NB4 (cell line): ENCODE measurements at regions not wholly inside any gene's neighbourhood (a gene's known extent, or its start where the extent isn't known, plus 50 kb on each side); places are given as distances from the start of the nearest gene placed in this dataset.
A peak's percentile ranks its signal among the peaks of the same experiment; 100 is the strongest.

Source experiments
- MYC ChIP-seq: IDR thresholded peaks from 2 replicates; pipeline ENCODE4 v1.6.1; 2011; ENCODE audit warnings: low read depth, low read length
- TF ChIP-seq, protein P1 (sequence below): IDR thresholded peaks from one replicate; pipeline ENCODE4 v1.5.1; 2012; ENCODE audit warnings: low read depth, low read length

DNA sequence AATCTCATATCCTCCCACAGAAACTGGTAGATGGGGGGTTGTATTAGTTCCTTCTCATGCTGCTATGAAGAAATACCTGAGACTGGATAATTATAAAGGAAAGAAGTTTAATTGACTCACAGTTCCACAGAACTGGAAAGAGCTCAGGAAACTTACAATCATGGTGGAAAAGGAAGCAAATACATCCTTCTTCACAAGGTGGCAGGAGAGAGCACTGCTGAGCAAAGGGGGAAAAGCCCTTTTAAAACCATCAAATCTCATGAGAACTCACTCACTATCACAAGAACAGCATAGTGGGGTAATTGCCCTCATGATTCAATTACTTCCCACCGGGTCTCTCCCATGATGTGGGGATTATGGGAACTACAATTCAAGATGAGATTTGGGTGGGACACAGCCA lies 250.5 kb upstream of the GPRIN3 start:
- TF ChIP-seq, protein P1, sequence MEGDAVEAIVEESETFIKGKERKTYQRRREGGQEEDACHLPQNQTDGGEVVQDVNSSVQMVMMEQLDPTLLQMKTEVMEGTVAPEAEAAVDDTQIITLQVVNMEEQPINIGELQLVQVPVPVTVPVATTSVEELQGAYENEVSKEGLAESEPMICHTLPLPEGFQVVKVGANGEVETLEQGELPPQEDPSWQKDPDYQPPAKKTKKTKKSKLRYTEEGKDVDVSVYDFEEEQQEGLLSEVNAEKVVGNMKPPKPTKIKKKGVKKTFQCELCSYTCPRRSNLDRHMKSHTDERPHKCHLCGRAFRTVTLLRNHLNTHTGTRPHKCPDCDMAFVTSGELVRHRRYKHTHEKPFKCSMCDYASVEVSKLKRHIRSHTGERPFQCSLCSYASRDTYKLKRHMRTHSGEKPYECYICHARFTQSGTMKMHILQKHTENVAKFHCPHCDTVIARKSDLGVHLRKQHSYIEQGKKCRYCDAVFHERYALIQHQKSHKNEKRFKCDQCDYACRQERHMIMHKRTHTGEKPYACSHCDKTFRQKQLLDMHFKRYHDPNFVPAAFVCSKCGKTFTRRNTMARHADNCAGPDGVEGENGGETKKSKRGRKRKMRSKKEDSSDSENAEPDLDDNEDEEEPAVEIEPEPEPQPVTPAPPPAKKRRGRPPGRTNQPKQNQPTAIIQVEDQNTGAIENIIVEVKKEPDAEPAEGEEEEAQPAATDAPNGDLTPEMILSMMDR: peak; percentile 24
- TF ChIP-seq MYC: no peak
